ENCODE measurements at regions not wholly inside any gene's neighbourhood (a gene's known extent, or its start where the extent isn't known, plus 50 kb on each side); places are given as distances from the start of the nearest gene placed in this dataset.

DNA sequence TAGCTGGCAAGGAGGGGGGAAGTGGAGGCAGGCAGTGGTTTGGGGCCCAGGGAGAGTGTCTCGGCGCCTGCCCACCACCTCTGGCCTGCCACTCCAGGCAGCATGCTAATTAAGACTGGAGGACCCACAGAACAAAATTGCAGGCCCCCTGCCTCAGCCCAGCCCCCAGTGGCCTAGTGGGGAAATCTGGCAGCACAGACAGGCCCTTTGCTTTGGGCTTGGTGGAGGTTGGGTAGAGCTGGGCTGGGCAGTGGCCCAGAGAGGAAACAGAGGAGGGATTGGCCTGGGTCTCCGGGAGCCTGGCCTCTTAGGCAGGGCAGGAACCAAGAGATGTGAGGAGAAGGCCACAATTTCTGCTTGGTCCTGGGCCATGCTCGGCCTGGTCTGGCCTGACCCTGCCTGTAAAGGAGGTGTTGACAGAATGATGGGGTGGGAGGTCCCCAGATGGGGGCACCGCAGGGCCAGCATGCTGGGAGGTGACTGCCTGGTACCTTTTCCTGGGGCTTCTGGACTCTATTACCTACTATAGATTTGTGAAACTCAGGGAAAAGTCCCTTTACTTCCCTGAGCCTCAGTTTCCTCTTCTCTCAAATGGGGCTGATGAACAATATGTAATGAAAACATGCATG, 92.4 kb upstream of the PJA1 start:
- TF ChIP-seq, protein P1, sequence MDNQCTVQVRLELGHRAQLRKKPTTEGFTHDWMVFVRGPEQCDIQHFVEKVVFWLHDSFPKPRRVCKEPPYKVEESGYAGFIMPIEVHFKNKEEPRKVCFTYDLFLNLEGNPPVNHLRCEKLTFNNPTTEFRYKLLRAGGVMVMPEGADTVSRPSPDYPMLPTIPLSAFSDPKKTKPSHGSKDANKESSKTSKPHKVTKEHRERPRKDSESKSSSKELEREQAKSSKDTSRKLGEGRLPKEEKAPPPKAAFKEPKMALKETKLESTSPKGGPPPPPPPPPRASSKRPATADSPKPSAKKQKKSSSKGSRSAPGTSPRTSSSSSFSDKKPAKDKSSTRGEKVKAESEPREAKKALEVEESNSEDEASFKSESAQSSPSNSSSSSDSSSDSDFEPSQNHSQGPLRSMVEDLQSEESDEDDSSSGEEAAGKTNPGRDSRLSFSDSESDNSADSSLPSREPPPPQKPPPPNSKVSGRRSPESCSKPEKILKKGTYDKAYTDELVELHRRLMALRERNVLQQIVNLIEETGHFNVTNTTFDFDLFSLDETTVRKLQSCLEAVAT (IDR thresholded peaks at IDR 0.05) = no peak
- TF ChIP-seq CREB1 (IDR thresholded peaks at IDR 0.05; ENCODE audit: low read depth) (no peak), ASH2L (IDR thresholded peaks at IDR 0.05; ENCODE audit: borderline replicate concordance, low read depth) (no peak), ZNF274 (IDR thresholded peaks at IDR 0.05; ENCODE audit: insufficient read depth, insufficient read length) (no peak), TARDBP (IDR thresholded peaks at IDR 0.05; ENCODE audit: borderline replicate concordance) (no peak), MTA2 (IDR thresholded peaks at IDR 0.05; ENCODE audit: low read depth) (no peak), NRF1 (conservative IDR thresholded peaks at IDR 0.05; ENCODE audit: low read depth, low read length) (no peak), POLR2AphosphoS5 (IDR thresholded peaks at IDR 0.05; ENCODE audit: low read length) (no peak), JUND (IDR thresholded peaks at IDR 0.05; ENCODE audit: low read depth, low read length) (no peak), BACH1 (IDR thresholded peaks at IDR 0.05; ENCODE audit: borderline replicate concordance) (no peak)
- TF ChIP-seq, protein P2, sequence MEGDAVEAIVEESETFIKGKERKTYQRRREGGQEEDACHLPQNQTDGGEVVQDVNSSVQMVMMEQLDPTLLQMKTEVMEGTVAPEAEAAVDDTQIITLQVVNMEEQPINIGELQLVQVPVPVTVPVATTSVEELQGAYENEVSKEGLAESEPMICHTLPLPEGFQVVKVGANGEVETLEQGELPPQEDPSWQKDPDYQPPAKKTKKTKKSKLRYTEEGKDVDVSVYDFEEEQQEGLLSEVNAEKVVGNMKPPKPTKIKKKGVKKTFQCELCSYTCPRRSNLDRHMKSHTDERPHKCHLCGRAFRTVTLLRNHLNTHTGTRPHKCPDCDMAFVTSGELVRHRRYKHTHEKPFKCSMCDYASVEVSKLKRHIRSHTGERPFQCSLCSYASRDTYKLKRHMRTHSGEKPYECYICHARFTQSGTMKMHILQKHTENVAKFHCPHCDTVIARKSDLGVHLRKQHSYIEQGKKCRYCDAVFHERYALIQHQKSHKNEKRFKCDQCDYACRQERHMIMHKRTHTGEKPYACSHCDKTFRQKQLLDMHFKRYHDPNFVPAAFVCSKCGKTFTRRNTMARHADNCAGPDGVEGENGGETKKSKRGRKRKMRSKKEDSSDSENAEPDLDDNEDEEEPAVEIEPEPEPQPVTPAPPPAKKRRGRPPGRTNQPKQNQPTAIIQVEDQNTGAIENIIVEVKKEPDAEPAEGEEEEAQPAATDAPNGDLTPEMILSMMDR (IDR thresholded peaks at IDR 0.05 in 2 of 3, conservative IDR thresholded peaks at IDR 0.05 in 1 of 3; ENCODE audit: control insufficient read depth in 2 of 3, extremely low read depth in 1 of 3, insufficient read depth in 1 of 3, low read depth in 3 of 3, low read length in 3 of 3) = no peak
- TF ChIP-seq, protein P3, sequence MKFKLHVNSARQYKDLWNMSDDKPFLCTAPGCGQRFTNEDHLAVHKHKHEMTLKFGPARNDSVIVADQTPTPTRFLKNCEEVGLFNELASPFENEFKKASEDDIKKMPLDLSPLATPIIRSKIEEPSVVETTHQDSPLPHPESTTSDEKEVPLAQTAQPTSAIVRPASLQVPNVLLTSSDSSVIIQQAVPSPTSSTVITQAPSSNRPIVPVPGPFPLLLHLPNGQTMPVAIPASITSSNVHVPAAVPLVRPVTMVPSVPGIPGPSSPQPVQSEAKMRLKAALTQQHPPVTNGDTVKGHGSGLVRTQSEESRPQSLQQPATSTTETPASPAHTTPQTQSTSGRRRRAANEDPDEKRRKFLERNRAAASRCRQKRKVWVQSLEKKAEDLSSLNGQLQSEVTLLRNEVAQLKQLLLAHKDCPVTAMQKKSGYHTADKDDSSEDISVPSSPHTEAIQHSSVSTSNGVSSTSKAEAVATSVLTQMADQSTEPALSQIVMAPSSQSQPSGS (IDR thresholded peaks at IDR 0.05; ENCODE audit: low read length) = no peak
- TF ChIP-seq, protein P4, sequence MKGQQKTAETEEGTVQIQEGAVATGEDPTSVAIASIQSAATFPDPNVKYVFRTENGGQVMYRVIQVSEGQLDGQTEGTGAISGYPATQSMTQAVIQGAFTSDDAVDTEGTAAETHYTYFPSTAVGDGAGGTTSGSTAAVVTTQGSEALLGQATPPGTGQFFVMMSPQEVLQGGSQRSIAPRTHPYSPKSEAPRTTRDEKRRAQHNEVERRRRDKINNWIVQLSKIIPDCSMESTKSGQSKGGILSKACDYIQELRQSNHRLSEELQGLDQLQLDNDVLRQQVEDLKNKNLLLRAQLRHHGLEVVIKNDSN (IDR thresholded peaks at IDR 0.05; ENCODE audit: borderline replicate concordance, extremely low read length, insufficient read depth, low read depth, low read length) = no peak
- TF ChIP-seq, protein P5, sequence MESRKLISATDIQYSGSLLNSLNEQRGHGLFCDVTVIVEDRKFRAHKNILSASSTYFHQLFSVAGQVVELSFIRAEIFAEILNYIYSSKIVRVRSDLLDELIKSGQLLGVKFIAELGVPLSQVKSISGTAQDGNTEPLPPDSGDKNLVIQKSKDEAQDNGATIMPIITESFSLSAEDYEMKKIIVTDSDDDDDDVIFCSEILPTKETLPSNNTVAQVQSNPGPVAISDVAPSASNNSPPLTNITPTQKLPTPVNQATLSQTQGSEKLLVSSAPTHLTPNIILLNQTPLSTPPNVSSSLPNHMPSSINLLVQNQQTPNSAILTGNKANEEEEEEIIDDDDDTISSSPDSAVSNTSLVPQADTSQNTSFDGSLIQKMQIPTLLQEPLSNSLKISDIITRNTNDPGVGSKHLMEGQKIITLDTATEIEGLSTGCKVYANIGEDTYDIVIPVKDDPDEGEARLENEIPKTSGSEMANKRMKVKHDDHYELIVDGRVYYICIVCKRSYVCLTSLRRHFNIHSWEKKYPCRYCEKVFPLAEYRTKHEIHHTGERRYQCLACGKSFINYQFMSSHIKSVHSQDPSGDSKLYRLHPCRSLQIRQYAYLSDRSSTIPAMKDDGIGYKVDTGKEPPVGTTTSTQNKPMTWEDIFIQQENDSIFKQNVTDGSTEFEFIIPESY (IDR thresholded peaks at IDR 0.05) = no peak
